GM12891 (cell line): ENCODE measurements at regions not wholly inside any gene's neighbourhood (a gene's known extent, or its start where the extent isn't known, plus 50 kb on each side); places are given as distances from the start of the nearest gene placed in this dataset.

ENCODE experiments used
- PAX5 ChIP-seq: IDR thresholded peaks from 2 replicates; pipeline ENCODE4 v1.6.1; 2011; ENCODE audit warnings: low read length, moderate library complexity, mild to moderate bottlenecking; ENCODE audit not compliant: insufficient read depth, severe bottlenecking
- POLR2A ChIP-seq: IDR thresholded peaks from 2 replicates; pipeline ENCODE4 v1.6.1; 2011; ENCODE audit warnings: low read depth, low read length, control low read depth
- POLR2AphosphoS5 ChIP-seq: IDR thresholded peaks from 2 replicates; pipeline ENCODE4 v1.6.1; 2011; ENCODE audit warnings: low read depth, low read length, control low read depth
- SPI1 ChIP-seq: IDR thresholded peaks from 2 replicates; pipeline ENCODE4 v1.6.1; 2011; ENCODE audit warnings: low read depth, low read length, control low read depth
- TAF1 ChIP-seq: IDR thresholded peaks from 2 replicates; pipeline ENCODE4 v1.6.1; 2011; ENCODE audit warnings: low read depth, low read length, control low read depth

DNA sequence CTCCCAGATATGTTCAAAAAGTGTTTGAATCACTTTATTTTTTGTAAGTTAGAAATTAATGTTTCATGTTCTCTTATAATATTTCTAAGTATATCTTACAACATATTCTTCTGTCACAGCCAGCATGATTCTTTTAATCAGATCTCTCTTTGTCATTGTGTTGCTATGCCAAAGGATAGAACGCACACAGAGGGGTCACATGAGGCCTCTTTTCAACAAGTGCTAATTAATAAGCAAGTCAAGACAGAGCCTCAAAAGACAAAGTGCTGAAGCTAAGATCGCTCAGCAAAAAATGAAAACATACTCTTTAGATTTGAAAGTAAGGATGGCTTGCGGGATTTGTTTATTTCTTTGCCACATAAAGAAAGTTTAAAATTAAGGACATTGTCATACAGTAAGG lies 508.8 kb upstream of the PTCHD4 start:
- TF ChIP-seq POLR2A, result no peak
- no peak for TF ChIP-seq POLR2AphosphoS5
- no peak for TF ChIP-seq PAX5
- TF ChIP-seq SPI1, result no peak
- TF ChIP-seq TAF1, result no peak
